ENCODE measurements at regions not wholly inside any gene's neighbourhood (a gene's known extent, or its start where the extent isn't known, plus 50 kb on each side); places are given as distances from the start of the nearest gene placed in this dataset.

- no peaks in the 10 kb centered on the region for H3K27me3 ChIP-seq (ENCODE audit: control insufficient read depth, extremely low read depth, insufficient read depth, low read length)
- no peak for DNase-seq (ENCODE audit: low read depth, low spot score)
- no peak for TF ChIP-seq EZH2 (IDR thresholded peaks at IDR 0.05; ENCODE audit: low read length)
- TF ChIP-seq, protein P1, sequence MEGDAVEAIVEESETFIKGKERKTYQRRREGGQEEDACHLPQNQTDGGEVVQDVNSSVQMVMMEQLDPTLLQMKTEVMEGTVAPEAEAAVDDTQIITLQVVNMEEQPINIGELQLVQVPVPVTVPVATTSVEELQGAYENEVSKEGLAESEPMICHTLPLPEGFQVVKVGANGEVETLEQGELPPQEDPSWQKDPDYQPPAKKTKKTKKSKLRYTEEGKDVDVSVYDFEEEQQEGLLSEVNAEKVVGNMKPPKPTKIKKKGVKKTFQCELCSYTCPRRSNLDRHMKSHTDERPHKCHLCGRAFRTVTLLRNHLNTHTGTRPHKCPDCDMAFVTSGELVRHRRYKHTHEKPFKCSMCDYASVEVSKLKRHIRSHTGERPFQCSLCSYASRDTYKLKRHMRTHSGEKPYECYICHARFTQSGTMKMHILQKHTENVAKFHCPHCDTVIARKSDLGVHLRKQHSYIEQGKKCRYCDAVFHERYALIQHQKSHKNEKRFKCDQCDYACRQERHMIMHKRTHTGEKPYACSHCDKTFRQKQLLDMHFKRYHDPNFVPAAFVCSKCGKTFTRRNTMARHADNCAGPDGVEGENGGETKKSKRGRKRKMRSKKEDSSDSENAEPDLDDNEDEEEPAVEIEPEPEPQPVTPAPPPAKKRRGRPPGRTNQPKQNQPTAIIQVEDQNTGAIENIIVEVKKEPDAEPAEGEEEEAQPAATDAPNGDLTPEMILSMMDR (optimal IDR thresholded peaks at IDR 0.05 in 1 of 3, IDR thresholded peaks at IDR 0.05 in 1 of 3, conservative IDR thresholded peaks at IDR 0.05 in 1 of 3; ENCODE audit: extremely low read depth in 1 of 3, insufficient read depth in 2 of 3, low read length in 3 of 3), result no peak
These were observed 239.0 kb upstream of the RAB6C start for GRCh38 chr2:129740504-129740903.

GRCh38 chr2:129741165-129741564, 238.3 kb upstream of the RAB6C start:
- no peaks in the 10 kb centered on the region for H3K36me3 ChIP-seq (ENCODE audit: control insufficient read depth in 2 of 2, extremely low read depth in 1 of 2, insufficient read depth in 2 of 2, low read length in 2 of 2)
- no peaks in the 10 kb centered on the region for H3K4me1 ChIP-seq (ENCODE audit: control insufficient read depth, extremely low read depth, insufficient read depth, low read length)
- dilution Hi-C loops (cut with MboI; ENCODE audit: extremely low pct_ligation_motif_present, low sequenced_read_pairs), result no loop called here
- FAIRE-seq (no peak), DNase-seq (ENCODE audit: low read depth, low spot score) (no peak)
- no peak overlapping the region for H3K4me2 ChIP-seq (ENCODE audit: control insufficient read depth, extremely low read depth, insufficient read depth, low read depth, low read length)
- H3K9me1 ChIP-seq (ENCODE audit: control insufficient read depth, extremely low read depth, insufficient read depth, low read length), result no peaks in the 10 kb centered on the region
- no peak overlapping the region for H3K4me3 ChIP-seq (ENCODE audit: control insufficient read depth in 2 of 3, extremely low read depth in 1 of 3, insufficient read depth in 2 of 3, low read depth in 1 of 3, low read length in 3 of 3)
- H4K20me1 ChIP-seq (ENCODE audit: control insufficient read depth, extremely low read depth, insufficient read depth, low read length), result no peaks in the 10 kb centered on the region
- H2AFZ ChIP-seq (ENCODE audit: control insufficient read depth, low read length), result no peak overlapping the region
- no peaks in the 10 kb centered on the region for H3K9me3 ChIP-seq (ENCODE audit: control insufficient read depth, low read depth, low read length)
- no peak overlapping the region for H3K9ac ChIP-seq (ENCODE audit: control insufficient read depth, extremely low read depth, insufficient read depth, low read length)
- H3K27me3 ChIP-seq (ENCODE audit: control insufficient read depth, extremely low read depth, insufficient read depth, low read length), result no peaks in the 10 kb centered on the region
- no peak for TF ChIP-seq EZH2 (IDR thresholded peaks at IDR 0.05; ENCODE audit: low read length)
- TF ChIP-seq, protein P1 (optimal IDR thresholded peaks at IDR 0.05 in 1 of 3, IDR thresholded peaks at IDR 0.05 in 1 of 3, conservative IDR thresholded peaks at IDR 0.05 in 1 of 3; ENCODE audit: extremely low read depth in 1 of 3, insufficient read depth in 2 of 3, low read length in 3 of 3), result no peak
- H3K27ac ChIP-seq (ENCODE audit: control insufficient read depth, insufficient read depth, low read length), result no peak overlapping the region
- no peaks in the 10 kb centered on the region for H3K79me2 ChIP-seq (ENCODE audit: control insufficient read depth, insufficient read depth, low read length)

More at GRCh38 chr2:129740504-129740903, 239.0 kb upstream of the RAB6C start:
- H3K9ac ChIP-seq (ENCODE audit: control insufficient read depth, extremely low read depth, insufficient read depth, low read length), result no peak overlapping the region
- dilution Hi-C loops (cut with MboI; ENCODE audit: extremely low pct_ligation_motif_present, low sequenced_read_pairs), result no loop called here
- FAIRE-seq, result no peak
- H2AFZ ChIP-seq (ENCODE audit: control insufficient read depth, low read length), result no peak overlapping the region
- no peaks in the 10 kb centered on the region for H3K79me2 ChIP-seq (ENCODE audit: control insufficient read depth, insufficient read depth, low read length)
- H3K4me3 ChIP-seq (ENCODE audit: control insufficient read depth in 2 of 3, extremely low read depth in 1 of 3, insufficient read depth in 2 of 3, low read depth in 1 of 3, low read length in 3 of 3), result no peak overlapping the region
- no peaks in the 10 kb centered on the region for H4K20me1 ChIP-seq (ENCODE audit: control insufficient read depth, extremely low read depth, insufficient read depth, low read length)
- peaks cover 2% of the 10 kb centered on the region for H3K9me3 ChIP-seq (ENCODE audit: control insufficient read depth, low read depth, low read length)
- no peaks in the 10 kb centered on the region for H3K36me3 ChIP-seq (ENCODE audit: control insufficient read depth in 2 of 2, extremely low read depth in 1 of 2, insufficient read depth in 2 of 2, low read length in 2 of 2)
- no peak overlapping the region for H3K4me2 ChIP-seq (ENCODE audit: control insufficient read depth, extremely low read depth, insufficient read depth, low read depth, low read length)
- no peak overlapping the region for H3K27ac ChIP-seq (ENCODE audit: control insufficient read depth, insufficient read depth, low read length)
- H3K4me1 ChIP-seq (ENCODE audit: control insufficient read depth, extremely low read depth, insufficient read depth, low read length), result no peaks in the 10 kb centered on the region
- no peaks in the 10 kb centered on the region for H3K9me1 ChIP-seq (ENCODE audit: control insufficient read depth, extremely low read depth, insufficient read depth, low read length)
